WTC11 (cell line): ENCODE measurements at regions not wholly inside any gene's neighbourhood (a gene's known extent, or its start where the extent isn't known, plus 50 kb on each side); places are given as distances from the start of the nearest gene placed in this dataset.

ENCODE experiments used
- CREM ChIP-seq: sonication (generic); formaldehyde crosslinking; IDR thresholded peaks from 2 replicates; pipeline ENCODE4 v1.8.1; 2022; ENCODE audit warnings: mild to moderate bottlenecking, missing genetic modification reagents, moderate library complexity
- ELF4 ChIP-seq: sonication (generic); formaldehyde crosslinking; IDR thresholded peaks from 2 replicates; pipeline ENCODE4 v1.8.1; 2022; ENCODE audit warnings: low read depth, mild to moderate bottlenecking, moderate library complexity, missing genetic modification reagents
- ESRRA ChIP-seq: sonication (generic); formaldehyde crosslinking; IDR thresholded peaks from 2 replicates; pipeline ENCODE4 v1.8.1; 2022; ENCODE audit warnings: mild to moderate bottlenecking, missing genetic modification reagents, borderline replicate concordance
- ETV6 ChIP-seq: sonication (generic); formaldehyde crosslinking; IDR thresholded peaks from 2 replicates; pipeline ENCODE4 v1.8.1; 2022; ENCODE audit warnings: mild to moderate bottlenecking, missing genetic modification reagents
- GABPB1 ChIP-seq: sonication (generic); formaldehyde crosslinking; IDR thresholded peaks from 2 replicates; pipeline ENCODE4 v1.8.1; 2023; ENCODE audit warnings: mild to moderate bottlenecking, missing genetic modification reagents
- IRF2 ChIP-seq: sonication (generic); formaldehyde crosslinking; IDR thresholded peaks from 2 replicates; pipeline ENCODE4 v1.8.0; 2022; ENCODE audit warnings: low read depth, missing genetic modification reagents, borderline replicate concordance
- JUN ChIP-seq: sonication (generic); formaldehyde crosslinking; IDR thresholded peaks from 2 replicates; pipeline ENCODE4 v1.8.0; 2023; ENCODE audit warnings: mild to moderate bottlenecking, missing genetic modification reagents
- ZNF416 ChIP-seq: fragments of 250-450 bp; sonication (Bioruptor Pico); IDR thresholded peaks from 2 replicates; pipeline ENCODE4 v1.9.0; 2021; ENCODE audit warnings: mild to moderate bottlenecking, inconsistent platforms
- TF ChIP-seq, protein P1 (sequence below): fragments of 200-600 bp; IDR thresholded peaks from 2 replicates; pipeline ENCODE4 v1.8.0; 2022; ENCODE audit warnings: antibody characterized with exemption
- TF ChIP-seq, protein P2 (sequence below): sonication (generic); formaldehyde crosslinking; IDR thresholded peaks from 2 replicates; pipeline ENCODE4 v1.8.0; 2022; ENCODE audit warnings: mild to moderate bottlenecking, missing genetic modification reagents
- TF ChIP-seq, protein P3 (sequence below): sonication (generic); formaldehyde crosslinking; conservative IDR thresholded peaks from 2 replicates; pipeline ENCODE4 v1.8.1; 2022; ENCODE audit warnings: mild to moderate bottlenecking, missing genetic modification reagents

DNA sequence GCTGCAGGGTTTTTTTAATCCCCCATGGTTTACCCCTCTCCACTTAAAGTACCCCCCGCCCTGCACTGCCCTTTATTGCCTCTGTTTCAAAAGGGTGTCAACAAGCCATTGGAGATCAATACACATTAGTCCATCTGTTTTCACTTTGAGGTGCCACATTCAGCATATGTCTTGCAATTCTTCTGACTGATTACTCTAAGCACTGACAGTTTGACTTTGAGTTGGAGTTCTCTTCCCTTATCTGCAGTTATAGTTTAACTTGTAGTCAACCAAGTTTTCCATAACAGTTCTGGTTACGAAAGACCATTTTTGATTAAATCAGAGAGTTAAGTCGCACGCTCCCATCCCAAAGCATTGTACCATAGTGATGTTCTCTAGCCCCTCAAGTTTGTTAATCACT is 260.8 kb upstream of the TBX3 start:
- TF ChIP-seq, protein P1, sequence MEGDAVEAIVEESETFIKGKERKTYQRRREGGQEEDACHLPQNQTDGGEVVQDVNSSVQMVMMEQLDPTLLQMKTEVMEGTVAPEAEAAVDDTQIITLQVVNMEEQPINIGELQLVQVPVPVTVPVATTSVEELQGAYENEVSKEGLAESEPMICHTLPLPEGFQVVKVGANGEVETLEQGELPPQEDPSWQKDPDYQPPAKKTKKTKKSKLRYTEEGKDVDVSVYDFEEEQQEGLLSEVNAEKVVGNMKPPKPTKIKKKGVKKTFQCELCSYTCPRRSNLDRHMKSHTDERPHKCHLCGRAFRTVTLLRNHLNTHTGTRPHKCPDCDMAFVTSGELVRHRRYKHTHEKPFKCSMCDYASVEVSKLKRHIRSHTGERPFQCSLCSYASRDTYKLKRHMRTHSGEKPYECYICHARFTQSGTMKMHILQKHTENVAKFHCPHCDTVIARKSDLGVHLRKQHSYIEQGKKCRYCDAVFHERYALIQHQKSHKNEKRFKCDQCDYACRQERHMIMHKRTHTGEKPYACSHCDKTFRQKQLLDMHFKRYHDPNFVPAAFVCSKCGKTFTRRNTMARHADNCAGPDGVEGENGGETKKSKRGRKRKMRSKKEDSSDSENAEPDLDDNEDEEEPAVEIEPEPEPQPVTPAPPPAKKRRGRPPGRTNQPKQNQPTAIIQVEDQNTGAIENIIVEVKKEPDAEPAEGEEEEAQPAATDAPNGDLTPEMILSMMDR: no peak
- TF ChIP-seq ELF4 (CRISPR knock-in tag) (no peak), GABPB1 (0 out of 2 replicates have a peak, but pooled peaks have one; percentile 11), ETV6 (CRISPR knock-in tag) (no peak), ZNF416 (no peak), CREM (CRISPR knock-in tag) (no peak), JUN (no peak), IRF2 (no peak), ESRRA (no peak)
- TF ChIP-seq, protein P2, sequence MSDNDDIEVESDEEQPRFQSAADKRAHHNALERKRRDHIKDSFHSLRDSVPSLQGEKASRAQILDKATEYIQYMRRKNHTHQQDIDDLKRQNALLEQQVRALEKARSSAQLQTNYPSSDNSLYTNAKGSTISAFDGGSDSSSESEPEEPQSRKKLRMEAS: no peak
- TF ChIP-seq, protein P3, sequence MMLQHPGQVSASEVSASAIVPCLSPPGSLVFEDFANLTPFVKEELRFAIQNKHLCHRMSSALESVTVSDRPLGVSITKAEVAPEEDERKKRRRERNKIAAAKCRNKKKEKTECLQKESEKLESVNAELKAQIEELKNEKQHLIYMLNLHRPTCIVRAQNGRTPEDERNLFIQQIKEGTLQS: no peak
